ENCODE measurements at regions not wholly inside any gene's neighbourhood (a gene's known extent, or its start where the extent isn't known, plus 50 kb on each side); places are given as distances from the start of the nearest gene placed in this dataset.

DNA sequence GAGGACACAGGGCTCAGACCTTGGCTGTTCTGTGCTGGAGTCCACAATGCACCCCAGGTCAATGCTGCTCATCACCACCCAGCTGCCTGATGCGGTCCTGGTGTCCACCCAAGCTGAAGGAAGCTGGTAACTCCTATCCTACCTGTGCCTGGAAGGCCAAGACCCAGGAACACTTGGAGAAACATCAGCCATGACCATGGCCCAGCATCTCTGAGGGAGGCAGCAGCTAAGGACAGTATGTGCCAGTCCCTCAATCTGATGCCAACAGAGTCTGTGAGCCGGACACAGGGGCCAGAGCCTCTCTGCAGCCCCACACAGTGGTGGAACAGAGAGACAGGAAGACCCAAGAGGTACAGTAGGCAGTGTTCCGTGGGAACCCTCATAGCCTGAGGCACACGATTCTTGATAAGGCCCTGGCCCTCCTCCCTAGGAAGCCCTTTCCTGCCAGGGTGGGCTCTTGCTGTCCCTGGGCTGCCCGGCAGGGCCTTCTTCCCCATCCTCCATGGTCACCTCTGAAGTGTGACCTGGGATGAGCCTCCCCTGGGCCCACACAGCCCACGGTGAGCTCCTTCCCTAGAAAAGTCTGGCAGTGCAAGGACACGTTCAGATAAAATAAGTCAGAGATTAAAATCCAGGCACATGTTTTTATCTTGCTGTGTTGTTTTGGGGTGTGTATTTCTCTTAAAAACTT is 170.7 kb downstream of the THBS2 start:
- no peak overlapping the region for H3K4me3 ChIP-seq (ENCODE audit: low read length)
- peak; percentile 2 for TF ChIP-seq CTCF (conservative IDR thresholded peaks at IDR 0.05; ENCODE audit: low read depth, low read length)
- no peak for DNase-seq (ENCODE audit: low read depth)

DNA sequence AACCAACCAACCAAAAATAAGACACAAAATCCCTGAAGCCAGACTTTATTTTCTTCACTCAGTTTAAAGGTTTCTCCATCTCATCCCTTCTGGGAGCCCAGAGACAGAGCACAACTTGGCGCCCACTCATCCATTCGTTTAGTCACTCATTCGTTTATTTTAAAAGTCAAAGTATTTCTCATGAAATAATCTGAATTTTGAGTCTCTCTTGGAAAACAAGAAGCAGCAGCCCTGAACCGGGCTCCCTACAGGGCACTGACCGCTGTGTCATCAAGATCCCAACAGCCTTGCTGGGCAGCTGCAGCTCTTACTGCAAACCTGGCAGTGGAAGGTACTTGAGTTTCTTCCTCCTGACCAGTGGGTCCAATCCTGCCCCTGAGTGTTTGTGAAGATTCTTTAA is 171.6 kb downstream of the THBS2 start:
- TF ChIP-seq CTCF (conservative IDR thresholded peaks at IDR 0.05; ENCODE audit: low read depth, low read length): no peak
- DNase-seq (ENCODE audit: low read depth): no peak
- H3K4me3 ChIP-seq (ENCODE audit: low read length): no peak overlapping the region

GRCh38 chr6:169081248-169081647 is 172.4 kb downstream of the THBS2 start:
- H3K4me3 ChIP-seq (ENCODE audit: low read length): no peak overlapping the region
- TF ChIP-seq CTCF (conservative IDR thresholded peaks at IDR 0.05; ENCODE audit: low read depth, low read length): no peak
- no peak for DNase-seq (ENCODE audit: low read depth)

DNA sequence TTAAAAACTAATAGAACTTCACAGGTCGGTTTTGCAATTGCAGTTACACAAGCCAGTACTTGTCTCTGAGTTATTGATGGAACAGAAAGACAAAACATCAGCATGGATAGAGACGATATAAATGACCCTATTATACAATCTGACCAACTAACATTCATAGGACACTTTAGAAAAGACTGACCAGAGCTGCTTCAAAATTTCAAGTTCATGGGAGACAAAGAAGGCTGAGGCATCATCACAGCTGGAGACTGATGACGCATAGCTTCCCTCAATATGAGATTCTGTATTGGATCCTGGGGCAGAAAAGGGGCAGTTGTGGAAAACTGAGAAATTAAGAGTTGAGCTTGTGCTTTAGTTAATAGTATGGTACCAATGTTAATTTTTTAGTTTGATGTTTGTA is 174.0 kb downstream of the THBS2 start:
- no peak overlapping the region for H3K4me3 ChIP-seq (ENCODE audit: low read length)
- TF ChIP-seq CTCF (conservative IDR thresholded peaks at IDR 0.05; ENCODE audit: low read depth, low read length): no peak
- DNase-seq (ENCODE audit: low read depth): no peak

GRCh38 chr6:169078399-169079145 is 175.1 kb downstream of the THBS2 start:
- no peak for TF ChIP-seq CTCF (conservative IDR thresholded peaks at IDR 0.05; ENCODE audit: low read depth, low read length)
- H3K4me3 ChIP-seq (ENCODE audit: low read length): no peak overlapping the region
- no peak for DNase-seq (ENCODE audit: low read depth)

DNA sequence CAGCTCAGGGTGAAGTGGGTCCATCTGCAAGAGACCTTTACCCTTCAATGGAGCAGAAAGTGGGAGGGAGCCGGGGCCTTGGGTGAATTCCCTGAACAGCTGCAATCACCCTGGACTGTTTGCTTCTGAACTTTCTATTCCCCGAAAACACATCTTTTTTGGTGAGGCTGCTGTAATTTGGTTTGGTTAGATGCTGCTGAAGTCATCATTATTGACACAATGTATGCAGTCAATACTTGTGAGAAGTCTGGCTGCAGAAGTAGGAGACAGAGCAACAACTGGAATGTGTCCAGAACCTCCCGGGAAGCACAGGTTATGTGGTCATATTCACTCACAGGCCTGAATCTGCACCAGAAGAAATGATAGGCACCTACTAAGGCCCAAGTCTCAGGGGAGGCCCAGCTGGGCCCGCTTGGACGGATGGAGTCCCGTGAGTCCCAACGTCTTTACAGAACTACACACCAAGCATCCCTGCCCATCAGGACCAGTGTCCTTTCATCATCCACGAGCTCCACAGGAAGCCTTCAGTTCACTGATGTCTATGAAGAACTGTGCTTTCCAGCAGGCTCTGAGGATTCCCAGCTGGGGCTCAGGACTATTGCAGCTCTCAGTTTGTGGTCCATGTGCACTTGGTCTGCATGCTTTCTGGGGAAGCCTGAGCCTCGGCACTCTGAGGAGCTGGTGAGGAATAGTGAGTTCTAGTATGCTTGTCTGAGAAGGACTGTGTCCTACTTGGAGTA is 177.6 kb downstream of the THBS2 start:
- DNase-seq (ENCODE audit: low read depth): no peak
- TF ChIP-seq CTCF (conservative IDR thresholded peaks at IDR 0.05; ENCODE audit: low read depth, low read length): no peak

More for the DNA sequence above, 177.6 kb downstream of the THBS2 start:
- H3K4me3 ChIP-seq (ENCODE audit: low read length): no peak overlapping the region

All from retinal pigment epithelial cell (primary cell).